ENCODE measurements at regions not wholly inside any gene's neighbourhood (a gene's known extent, or its start where the extent isn't known, plus 50 kb on each side); places are given as distances from the start of the nearest gene placed in this dataset.

DNA sequence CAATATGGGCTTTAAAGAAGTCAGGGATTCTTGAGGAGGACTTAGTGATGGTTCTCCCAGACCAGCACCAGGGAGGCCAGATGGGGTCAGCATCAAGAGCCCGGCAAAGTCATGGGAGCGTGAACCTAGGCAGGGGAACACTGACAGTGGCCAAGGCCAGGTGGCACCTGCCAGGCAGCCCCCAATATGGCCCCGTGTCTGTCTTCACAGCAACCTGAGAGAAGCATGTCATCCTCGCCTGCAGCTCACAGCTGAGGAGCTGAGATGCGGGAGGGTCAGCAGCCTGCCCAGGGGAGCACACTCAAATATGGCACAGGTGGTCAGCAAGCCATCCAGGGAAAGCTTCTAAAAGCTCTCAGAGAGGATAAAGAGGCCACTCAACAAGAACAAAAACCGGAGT lies 105.7 kb upstream of the GPC1 start:
- TF ChIP-seq EP300 (IDR thresholded peaks at IDR 0.05) (no peak), POLR2AphosphoS5 (IDR thresholded peaks at IDR 0.05) (no peak), POLR2A (IDR thresholded peaks at IDR 0.05; ENCODE audit: low read depth) (no peak)
- TF ChIP-seq, protein P1, sequence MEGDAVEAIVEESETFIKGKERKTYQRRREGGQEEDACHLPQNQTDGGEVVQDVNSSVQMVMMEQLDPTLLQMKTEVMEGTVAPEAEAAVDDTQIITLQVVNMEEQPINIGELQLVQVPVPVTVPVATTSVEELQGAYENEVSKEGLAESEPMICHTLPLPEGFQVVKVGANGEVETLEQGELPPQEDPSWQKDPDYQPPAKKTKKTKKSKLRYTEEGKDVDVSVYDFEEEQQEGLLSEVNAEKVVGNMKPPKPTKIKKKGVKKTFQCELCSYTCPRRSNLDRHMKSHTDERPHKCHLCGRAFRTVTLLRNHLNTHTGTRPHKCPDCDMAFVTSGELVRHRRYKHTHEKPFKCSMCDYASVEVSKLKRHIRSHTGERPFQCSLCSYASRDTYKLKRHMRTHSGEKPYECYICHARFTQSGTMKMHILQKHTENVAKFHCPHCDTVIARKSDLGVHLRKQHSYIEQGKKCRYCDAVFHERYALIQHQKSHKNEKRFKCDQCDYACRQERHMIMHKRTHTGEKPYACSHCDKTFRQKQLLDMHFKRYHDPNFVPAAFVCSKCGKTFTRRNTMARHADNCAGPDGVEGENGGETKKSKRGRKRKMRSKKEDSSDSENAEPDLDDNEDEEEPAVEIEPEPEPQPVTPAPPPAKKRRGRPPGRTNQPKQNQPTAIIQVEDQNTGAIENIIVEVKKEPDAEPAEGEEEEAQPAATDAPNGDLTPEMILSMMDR (IDR thresholded peaks at IDR 0.05) = no peak

GRCh38 chr2:240333985-240334384 lies 101.5 kb upstream of the GPC1 start:
- peaks cover 0 to 24% (median 0%) of the 10 kb centered on the region in 4 donors for H3K27me3 ChIP-seq
- peaks cover 0 to 8% (median 0%) of the 10 kb centered on the region in 4 donors for H3K9me3 ChIP-seq
- 59% methylated on average over 7 of the region's 7 CpGs for WGBS
- H3K27ac ChIP-seq (replicated peaks in 1 of 4) = no peak overlapping the region
- intact Hi-C loops (cut with DNase I) = no loop called here
- no peaks in the 10 kb centered on the region for H3K36me3 ChIP-seq
- H3K4me3 ChIP-seq = no peak overlapping the region
- TF ChIP-seq, protein P1 (IDR thresholded peaks at IDR 0.05) = no peak
- no peak for TF ChIP-seq EP300 (IDR thresholded peaks at IDR 0.05)
- no peaks in the 10 kb centered on the region for H3K4me1 ChIP-seq
- no peak for DNase-seq (ENCODE audit: extremely low spot score)

More for the DNA sequence above, 105.7 kb upstream of the GPC1 start:
- Histone ChIP-seq H3K36me3 (no peaks in the 10 kb centered on the region), H3K27me3 (peaks cover 0 to 14% (median 0%) of the 10 kb centered on the region in 4 donors), H3K27ac (replicated peaks in 1 of 4) (no peak overlapping the region), H3K4me1 (peaks cover 4 to 10% (median 7%) of the 10 kb centered on the region in 4 donors), H3K4me3 (no peak overlapping the region), H3K9me3 (peaks cover 0 to 8% (median 0%) of the 10 kb centered on the region in 4 donors)
- no peak for DNase-seq (ENCODE audit: extremely low spot score)
- 77% methylated on average over 6 of the region's 6 CpGs for WGBS
- intact Hi-C loops (cut with DNase I) = no loop called here

- H3K4me3 ChIP-seq = no peak overlapping the region
- WGBS = 88% methylated on average over 3 of the region's 3 CpGs
- H3K9me3 ChIP-seq = peaks cover 0 to 8% (median 0%) of the 10 kb centered on the region in 4 donors
- peaks cover 0 to 17% (median 0%) of the 10 kb centered on the region in 4 donors for H3K27me3 ChIP-seq
- H3K4me1 ChIP-seq = no peaks in the 10 kb centered on the region
- no peak overlapping the region for H3K27ac ChIP-seq (replicated peaks in 1 of 4)
- no peaks in the 10 kb centered on the region for H3K36me3 ChIP-seq
- intact Hi-C loops (cut with DNase I) = no loop called here
- TF ChIP-seq POLR2A (IDR thresholded peaks at IDR 0.05; ENCODE audit: low read depth) = no peak
- no peak for DNase-seq (ENCODE audit: extremely low spot score)
Observed at GRCh38 chr2:240335061-240335460, 100.4 kb upstream of the GPC1 start.

DNA sequence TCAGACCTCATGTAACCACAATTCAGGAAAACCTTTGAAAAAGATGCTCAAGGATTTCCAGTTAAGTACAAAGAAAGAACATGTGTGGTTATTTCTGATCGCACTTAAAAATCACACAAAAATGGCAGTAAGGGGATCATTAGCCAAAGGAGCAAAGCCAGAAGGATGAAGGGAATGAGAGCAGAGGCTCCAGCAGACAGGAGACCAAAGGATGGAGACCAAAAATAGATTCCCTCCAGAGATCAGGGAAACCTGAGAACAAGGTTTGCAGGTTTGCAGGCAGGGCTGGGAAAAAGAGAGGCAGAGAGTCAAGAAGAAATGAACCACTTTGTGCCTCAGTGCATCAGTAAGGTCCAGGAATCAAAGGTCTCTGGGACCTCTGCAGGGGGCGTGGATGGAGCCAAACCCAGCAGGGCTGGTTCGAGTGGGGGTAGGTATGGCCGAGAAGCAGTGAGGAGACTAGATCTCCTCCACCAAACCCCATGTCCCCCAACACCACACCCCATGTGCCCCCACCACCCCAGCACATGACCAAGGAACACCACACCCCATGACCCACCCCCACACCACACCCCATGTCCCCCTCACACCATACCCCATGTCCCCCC lies 98.5 kb upstream of the GPC1 start:
- peaks cover 0 to 2% (median 0%) of the 10 kb centered on the region in 4 donors for H3K9me3 ChIP-seq
- no peaks in the 10 kb centered on the region for H3K36me3 ChIP-seq
- DNase-seq (ENCODE audit: extremely low spot score) = no peak
- WGBS = 75% methylated on average over 4 of the region's 4 CpGs
- H3K27me3 ChIP-seq = peaks cover 0 to 27% (median 0%) of the 10 kb centered on the region in 4 donors
- intact Hi-C loops (cut with DNase I) = no loop called here
- H3K27ac ChIP-seq (replicated peaks in 1 of 4) = no peak overlapping the region
- no peak overlapping the region for H3K4me3 ChIP-seq
- no peaks in the 10 kb centered on the region for H3K4me1 ChIP-seq
- no peak for TF ChIP-seq POLR2AphosphoS5 (IDR thresholded peaks at IDR 0.05)
- TF ChIP-seq EP300 (IDR thresholded peaks at IDR 0.05) = no peak

DNA sequence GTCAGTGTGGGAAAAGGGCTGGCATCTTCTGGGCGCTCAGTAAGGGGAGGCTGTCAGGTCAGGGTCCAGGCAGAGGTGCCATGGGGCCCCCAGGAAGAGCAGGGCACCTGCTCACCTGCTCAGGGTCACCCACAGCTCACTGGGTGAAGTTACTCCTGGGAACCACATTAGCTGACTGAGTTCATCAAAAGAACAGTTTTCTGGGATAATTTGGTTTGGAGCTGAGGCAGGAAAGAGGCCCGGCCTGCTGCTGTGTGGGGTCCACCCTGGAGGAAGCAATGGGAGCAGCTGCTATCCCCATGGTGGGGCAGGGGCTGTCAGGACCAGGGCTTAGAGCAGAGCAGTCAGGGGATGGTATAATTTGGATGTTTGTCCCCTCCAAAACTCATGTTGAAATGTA lies 97.2 kb upstream of the GPC1 start:
- TF ChIP-seq, protein P1 (IDR thresholded peaks at IDR 0.05) = no peak
- TF ChIP-seq POLR2A (IDR thresholded peaks at IDR 0.05; ENCODE audit: low read depth) (no peak), EP300 (IDR thresholded peaks at IDR 0.05) (no peak), POLR2AphosphoS5 (IDR thresholded peaks at IDR 0.05) (no peak)
- intact Hi-C loops (cut with DNase I) = no loop called here

More for the DNA sequence above, 97.2 kb upstream of the GPC1 start:
- H3K27me3 ChIP-seq = peaks cover 0 to 27% (median 0%) of the 10 kb centered on the region in 4 donors
- no peaks in the 10 kb centered on the region for H3K4me1 ChIP-seq
- DNase-seq (ENCODE audit: extremely low spot score) = no peak
- H3K9me3 ChIP-seq = no peaks in the 10 kb centered on the region
- no peak overlapping the region for H3K4me3 ChIP-seq
- no peak overlapping the region for H3K27ac ChIP-seq (replicated peaks in 1 of 4)
- WGBS = 80% methylated on average over 2 of the region's 2 CpGs
- no peaks in the 10 kb centered on the region for H3K36me3 ChIP-seq
